Keratinocyte (primary cell): ENCODE measurements at regions not wholly inside any gene's neighbourhood (a gene's known extent, or its start where the extent isn't known, plus 50 kb on each side); places are given as distances from the start of the nearest gene placed in this dataset.

Experiments used
- DNase-seq: peaks from one replicate; pipeline ENCODE4 v3.0.0-alpha.2; 2011; ENCODE audit warnings: low read depth, missing footprints, low spot score
- FAIRE-seq: peaks from 2 replicates; lab custom pipeline; 2011; peaks lifted over from hg19 to GRCh38; lab: Jason Lieb, UNC
- H2AFZ ChIP-seq: 2 replicates; pipeline ENCODE4 v1.6.0; 2012; ENCODE audit warnings: low read length, control low read depth, inconsistent platforms; ENCODE audit not compliant: control insufficient read depth
- H3K27ac ChIP-seq: 2 replicates; pipeline ENCODE4 v1.5.1; 2011; ENCODE audit warnings: low read length; ENCODE audit not compliant: control insufficient read depth, insufficient read depth
- H3K27me3 ChIP-seq: 3 replicates; pipeline ENCODE4 v1.6.0; 2011; ENCODE audit warnings: low read length; ENCODE audit not compliant: control insufficient read depth, insufficient read depth; ENCODE audit errors: extremely low read depth
- H3K36me3 ChIP-seq, 2 experiments: 2 replicates in 1 of 2; 3 replicates in 1 of 2; pipeline ENCODE4 v1.5.1; 2011; ENCODE audit warnings: low read length in 2 of 2, mild to moderate bottlenecking in 1 of 2; ENCODE audit not compliant: control insufficient read depth in 2 of 2, insufficient read depth in 2 of 2; ENCODE audit errors: extremely low read depth in 1 of 2
- H3K4me1 ChIP-seq: 3 replicates; pipeline ENCODE4 v1.5.1; 2011; ENCODE audit warnings: low read length; ENCODE audit not compliant: control insufficient read depth, insufficient read depth; ENCODE audit errors: extremely low read depth
- H3K4me2 ChIP-seq: 3 replicates; pipeline ENCODE4 v1.6.0; 2011; ENCODE audit warnings: low read depth, low read length; ENCODE audit not compliant: control insufficient read depth, insufficient read depth; ENCODE audit errors: extremely low read depth
- H3K4me3 ChIP-seq, 3 experiments: fragments of 200-600 bp in 1 of 3; sonication (generic) in 1 of 3; 2 replicates in 2 of 3; 3 replicates in 1 of 3; pipeline ENCODE4 v1.5.1; 2011 to 2016; ENCODE audit warnings: low read length in 3 of 3, mild to moderate bottlenecking in 3 of 3, control low read depth in 2 of 3, inconsistent platforms in 1 of 3, low read depth in 1 of 3, mixed read lengths in 1 of 3, mixed run types in 1 of 3, moderate library complexity in 1 of 3; ENCODE audit not compliant: control insufficient read depth in 2 of 3, insufficient read depth in 2 of 3; ENCODE audit errors: extremely low read depth in 1 of 3
- H3K79me2 ChIP-seq: 2 replicates; pipeline ENCODE4 v1.6.0; 2012; ENCODE audit warnings: low read length; ENCODE audit not compliant: control insufficient read depth, insufficient read depth
- H3K9ac ChIP-seq: 3 replicates; pipeline ENCODE4 v1.6.0; 2011; ENCODE audit warnings: low read length; ENCODE audit not compliant: control insufficient read depth, insufficient read depth; ENCODE audit errors: extremely low read depth
- H3K9me1 ChIP-seq: 3 replicates; pipeline ENCODE4 v1.6.0; 2011; ENCODE audit warnings: low read length; ENCODE audit not compliant: control insufficient read depth, insufficient read depth; ENCODE audit errors: extremely low read depth
- H3K9me3 ChIP-seq: 2 replicates; pipeline ENCODE4 v1.5.1; 2012; ENCODE audit warnings: low read depth, low read length; ENCODE audit not compliant: control insufficient read depth
- H4K20me1 ChIP-seq: 3 replicates; pipeline ENCODE4 v1.6.0; 2011; ENCODE audit warnings: low read length; ENCODE audit not compliant: control insufficient read depth, insufficient read depth; ENCODE audit errors: extremely low read depth
- EZH2 ChIP-seq: IDR thresholded peaks from one replicate; pipeline ENCODE4 v1.6.1; 2012; ENCODE audit warnings: inconsistent platforms, mild to moderate bottlenecking, low read length, moderate library complexity
- dilution Hi-C: fragments of 300-500 bp; cut with MboI; formaldehyde crosslinking; loops from one replicate; pipeline ENCODE4 v1.7.0; 2020; ENCODE audit warnings: low sequenced_read_pairs; ENCODE audit not compliant: extremely low pct_ligation_motif_present
- TF ChIP-seq, protein P1 (sequence below), 3 experiments: IDR thresholded peaks in 1 of 3; conservative IDR thresholded peaks in 1 of 3; optimal IDR thresholded peaks in 1 of 3; 2 replicates in 2 of 3; 3 replicates in 1 of 3; pipeline versions ENCODE3 to v1.5.1; 2011; ENCODE audit warnings: low read length in 3 of 3, mild to moderate bottlenecking in 3 of 3, moderate library complexity in 2 of 3, control low read depth in 1 of 3, inconsistent platforms in 1 of 3; ENCODE audit not compliant: insufficient read depth in 2 of 3; ENCODE audit errors: extremely low read depth in 1 of 3

DNA sequence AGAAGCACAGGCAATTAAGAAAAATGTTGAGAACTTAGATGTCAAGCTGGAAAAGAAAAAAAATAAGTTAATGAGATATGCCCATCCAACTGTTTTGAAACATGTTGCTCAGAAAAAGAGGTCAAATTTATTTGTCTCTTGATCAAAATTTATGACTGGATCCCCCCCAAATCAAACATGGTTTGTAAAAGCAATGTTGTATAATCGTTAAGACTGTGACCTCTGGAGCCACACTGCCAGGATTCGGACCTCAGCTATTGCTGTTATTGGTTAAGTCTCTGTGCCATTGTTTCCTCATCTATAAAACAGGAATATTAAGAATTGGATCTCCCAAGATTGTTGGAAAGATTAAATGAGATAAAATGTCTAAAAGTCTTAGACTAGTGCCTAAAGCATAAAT is 51.9 kb upstream of the LRRK2 start:
- H3K4me2 ChIP-seq = no peak overlapping the region
- FAIRE-seq = no peak
- DNase-seq = no peak
- H3K9me1 ChIP-seq = no peaks in the 10 kb centered on the region
- dilution Hi-C loops = no loop called here
- H3K9ac ChIP-seq = no peak overlapping the region
- no peaks in the 10 kb centered on the region for H3K27me3 ChIP-seq
- no peaks in the 10 kb centered on the region for H3K36me3 ChIP-seq
- H2AFZ ChIP-seq = no peak overlapping the region
- TF ChIP-seq, protein P1, sequence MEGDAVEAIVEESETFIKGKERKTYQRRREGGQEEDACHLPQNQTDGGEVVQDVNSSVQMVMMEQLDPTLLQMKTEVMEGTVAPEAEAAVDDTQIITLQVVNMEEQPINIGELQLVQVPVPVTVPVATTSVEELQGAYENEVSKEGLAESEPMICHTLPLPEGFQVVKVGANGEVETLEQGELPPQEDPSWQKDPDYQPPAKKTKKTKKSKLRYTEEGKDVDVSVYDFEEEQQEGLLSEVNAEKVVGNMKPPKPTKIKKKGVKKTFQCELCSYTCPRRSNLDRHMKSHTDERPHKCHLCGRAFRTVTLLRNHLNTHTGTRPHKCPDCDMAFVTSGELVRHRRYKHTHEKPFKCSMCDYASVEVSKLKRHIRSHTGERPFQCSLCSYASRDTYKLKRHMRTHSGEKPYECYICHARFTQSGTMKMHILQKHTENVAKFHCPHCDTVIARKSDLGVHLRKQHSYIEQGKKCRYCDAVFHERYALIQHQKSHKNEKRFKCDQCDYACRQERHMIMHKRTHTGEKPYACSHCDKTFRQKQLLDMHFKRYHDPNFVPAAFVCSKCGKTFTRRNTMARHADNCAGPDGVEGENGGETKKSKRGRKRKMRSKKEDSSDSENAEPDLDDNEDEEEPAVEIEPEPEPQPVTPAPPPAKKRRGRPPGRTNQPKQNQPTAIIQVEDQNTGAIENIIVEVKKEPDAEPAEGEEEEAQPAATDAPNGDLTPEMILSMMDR (optimal IDR thresholded peaks at IDR 0.05 in 1 of 3, IDR thresholded peaks at IDR 0.05 in 1 of 3, conservative IDR thresholded peaks at IDR 0.05 in 1 of 3; ENCODE audit: extremely low read depth in 1 of 3, insufficient read depth in 2 of 3, low read length in 3 of 3) = no peak
- no peak for TF ChIP-seq EZH2
- no peaks in the 10 kb centered on the region for H3K79me2 ChIP-seq
- H4K20me1 ChIP-seq = no peaks in the 10 kb centered on the region
- H3K9me3 ChIP-seq = no peaks in the 10 kb centered on the region
- no peak overlapping the region for H3K27ac ChIP-seq
- H3K4me1 ChIP-seq = no peaks in the 10 kb centered on the region
- H3K4me3 ChIP-seq = no peak overlapping the region

DNA sequence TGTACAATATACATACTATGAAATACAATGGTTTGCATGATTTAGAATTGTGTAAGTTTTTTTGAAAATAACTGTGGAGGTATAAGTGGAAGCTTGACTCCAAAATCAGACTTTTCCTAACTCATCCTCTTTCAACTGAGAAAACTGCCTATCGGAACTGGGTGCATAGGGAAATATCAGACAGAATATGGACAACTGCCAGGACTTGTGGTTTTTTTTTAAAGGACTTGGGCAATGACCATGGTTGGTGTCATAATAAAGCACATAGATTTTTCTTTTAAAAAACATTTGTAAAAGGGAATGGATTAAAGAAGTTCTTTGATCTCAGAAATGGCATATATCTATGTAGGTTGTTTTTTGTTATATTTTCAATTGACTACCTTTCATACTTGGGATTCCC is 53.3 kb upstream of the LRRK2 start:
- no peak overlapping the region for H3K4me2 ChIP-seq
- H3K9me3 ChIP-seq = no peaks in the 10 kb centered on the region
- no peaks in the 10 kb centered on the region for H3K27me3 ChIP-seq
- no peak overlapping the region for H3K27ac ChIP-seq
- H2AFZ ChIP-seq = no peak overlapping the region
- no peak for DNase-seq
- no peaks in the 10 kb centered on the region for H3K4me1 ChIP-seq
- no peaks in the 10 kb centered on the region for H3K9me1 ChIP-seq
- H3K79me2 ChIP-seq = no peaks in the 10 kb centered on the region
- TF ChIP-seq, protein P1 (optimal IDR thresholded peaks at IDR 0.05 in 1 of 3, IDR thresholded peaks at IDR 0.05 in 1 of 3, conservative IDR thresholded peaks at IDR 0.05 in 1 of 3; ENCODE audit: extremely low read depth in 1 of 3, insufficient read depth in 2 of 3, low read length in 3 of 3) = no peak
- TF ChIP-seq EZH2 = no peak
- dilution Hi-C loops = no loop called here
- H3K4me3 ChIP-seq = no peak overlapping the region
- H4K20me1 ChIP-seq = no peaks in the 10 kb centered on the region
- no peak for FAIRE-seq
- no peak overlapping the region for H3K9ac ChIP-seq
- H3K36me3 ChIP-seq = no peaks in the 10 kb centered on the region
